HEK293 (cell line): ENCODE measurements at regions not wholly inside any gene's neighbourhood (a gene's known extent, or its start where the extent isn't known, plus 50 kb on each side); places are given as distances from the start of the nearest gene placed in this dataset.

Source experiments
- CTCF ChIA-PET: fragments of 350-600 bp; formaldehyde crosslinking; extraction: SDS; loops from one replicate; lab custom pipeline; 2021; ENCODE audit warnings: antibody characterized with exemption; lab: Yijun Ruan, JAX
- POLR2A ChIA-PET: fragments of 300-600 bp; formaldehyde crosslinking; extraction: SDS; loops from one replicate; lab custom pipeline; 2020; ENCODE audit warnings: antibody characterized with exemption, inconsistent platforms; lab: Yijun Ruan, JAX
- H3K27ac ChIP-seq: fragments of 200-500 bp; sonication (Bioruptor generic); 2 replicates; pipeline ENCODE4 v1.5.1; 2014; ENCODE audit warnings: low read depth, low read length, control low read depth, inconsistent platforms; ENCODE audit errors: extremely low read depth
- H3K36me3 ChIP-seq, 2 experiments: fragments of 200-500 bp in 1 of 2; sonication (Bioruptor generic) in 1 of 2; 1 replicate in 1 of 2; 2 replicates in 1 of 2; pipeline ENCODE4 v1.5.1; 2014 to 2017; ENCODE audit warnings: inconsistent platforms in 2 of 2, low read length in 2 of 2; ENCODE audit not compliant: control insufficient read depth in 2 of 2, insufficient read depth in 1 of 2
- H3K4me1 ChIP-seq: fragments of 200-500 bp; sonication (Bioruptor generic); 2 replicates; pipeline ENCODE4 v1.5.1; 2014; ENCODE audit warnings: mild to moderate bottlenecking, low read length, inconsistent platforms; ENCODE audit not compliant: control insufficient read depth, insufficient read depth
- H3K4me3 ChIP-seq: 2 replicates; pipeline ENCODE4 v1.5.1; 2011; ENCODE audit warnings: low read depth, mild to moderate bottlenecking, control low read depth, low read length, moderate library complexity
- H3K9me3 ChIP-seq: fragments of 200-500 bp; sonication (Bioruptor generic); 2 replicates; pipeline ENCODE4 v1.5.1; 2014; ENCODE audit warnings: low read depth, low read length, inconsistent platforms; ENCODE audit not compliant: control insufficient read depth, insufficient read depth
- SCRT1 ChIP-seq: fragments of 450-650 bp; formaldehyde crosslinking; IDR thresholded peaks from 2 replicates; pipeline ENCODE4 v1.5.1; 2016; ENCODE audit warnings: missing biosample characterization, missing genetic modification characterization, borderline replicate concordance
- SP3 ChIP-seq: fragments of 450-650 bp; formaldehyde crosslinking; IDR thresholded peaks from 2 replicates; pipeline ENCODE4 v1.5.1; 2016; ENCODE audit warnings: missing biosample characterization, missing genetic modification characterization
- SP7 ChIP-seq: fragments of 450-650 bp; formaldehyde crosslinking; IDR thresholded peaks from 2 replicates; pipeline ENCODE4 v1.5.1; 2016; ENCODE audit warnings: missing biosample characterization, missing genetic modification characterization
- ZBTB20 ChIP-seq: fragments of 450-650 bp; formaldehyde crosslinking; IDR thresholded peaks from 2 replicates; pipeline ENCODE4 v1.5.1; 2016; ENCODE audit warnings: missing biosample characterization, missing genetic modification characterization
- ZBTB44 ChIP-seq: fragments of 450-650 bp; IDR thresholded peaks from 2 replicates; pipeline ENCODE4 v1.5.1; 2018; ENCODE audit warnings: missing biosample characterization, mild to moderate bottlenecking, missing genetic modification characterization
- ZFHX2 ChIP-seq: fragments of 450-650 bp; formaldehyde crosslinking; conservative IDR thresholded peaks from 2 replicates; pipeline ENCODE4 v1.5.1; 2016; ENCODE audit warnings: missing biosample characterization, missing genetic modification characterization
- ZNF148 ChIP-seq: fragments of 450-650 bp; formaldehyde crosslinking; IDR thresholded peaks from 2 replicates; pipeline ENCODE4 v1.5.0; 2017; ENCODE audit warnings: missing biosample characterization, missing genetic modification characterization, borderline replicate concordance
- ZNF174 ChIP-seq: fragments of 450-650 bp; formaldehyde crosslinking; IDR thresholded peaks from 2 replicates; pipeline ENCODE4 v1.5.0; 2017; ENCODE audit warnings: missing biosample characterization, mild to moderate bottlenecking, missing genetic modification characterization
- ZNF184 ChIP-seq: fragments of 450-650 bp; IDR thresholded peaks from 2 replicates; pipeline ENCODE4 v1.5.1; 2018; ENCODE audit warnings: missing biosample characterization, mild to moderate bottlenecking, missing genetic modification characterization
- ZNF362 ChIP-seq: fragments of 450-650 bp; formaldehyde crosslinking; IDR thresholded peaks from 2 replicates; pipeline ENCODE4 v1.5.1; 2016; ENCODE audit warnings: missing biosample characterization, missing genetic modification characterization
- ZNF366 ChIP-seq: fragments of 450-650 bp; formaldehyde crosslinking; conservative IDR thresholded peaks from 2 replicates; pipeline ENCODE4 v1.5.1; 2016; ENCODE audit warnings: missing biosample characterization, missing genetic modification characterization
- ZNF391 ChIP-seq: fragments of 450-650 bp; formaldehyde crosslinking; IDR thresholded peaks from 2 replicates; pipeline ENCODE4 v1.5.1; 2016; ENCODE audit warnings: low read depth, missing biosample characterization, missing genetic modification characterization, borderline replicate concordance
- ZNF416 ChIP-seq: fragments of 450-650 bp; formaldehyde crosslinking; IDR thresholded peaks from 2 replicates; pipeline ENCODE4 v1.5.1; 2016; ENCODE audit warnings: missing biosample characterization, missing genetic modification characterization
- ZNF558 ChIP-seq: fragments of 450-650 bp; formaldehyde crosslinking; IDR thresholded peaks from 2 replicates; pipeline ENCODE4 v1.5.1; 2016; ENCODE audit warnings: missing biosample characterization, missing genetic modification characterization
- ZNF600 ChIP-seq: fragments of 450-650 bp; formaldehyde crosslinking; IDR thresholded peaks from 2 replicates; pipeline ENCODE4 v1.5.1; 2016; ENCODE audit warnings: missing biosample characterization, missing genetic modification characterization
- ZNF621 ChIP-seq: fragments of 450-650 bp; formaldehyde crosslinking; IDR thresholded peaks from 2 replicates; pipeline ENCODE4 v1.5.1; 2017; ENCODE audit warnings: missing biosample characterization, missing genetic modification characterization
- ZNF660 ChIP-seq: fragments of 450-650 bp; IDR thresholded peaks from 2 replicates; pipeline ENCODE4 v1.5.1; 2018; ENCODE audit warnings: missing biosample characterization, mild to moderate bottlenecking, missing genetic modification characterization
- ZNF701 ChIP-seq: fragments of 450-650 bp; formaldehyde crosslinking; IDR thresholded peaks from 2 replicates; pipeline ENCODE4 v1.5.1; 2016; ENCODE audit warnings: missing biosample characterization, missing genetic modification characterization
- ZNF768 ChIP-seq: fragments of 450-650 bp; formaldehyde crosslinking; IDR thresholded peaks from 2 replicates; pipeline ENCODE4 v1.5.1; 2018; ENCODE audit warnings: missing biosample characterization, mild to moderate bottlenecking, missing genetic modification characterization
- ZXDB ChIP-seq: fragments of 450-650 bp; formaldehyde crosslinking; IDR thresholded peaks from 2 replicates; pipeline ENCODE4 v1.5.1; 2016; ENCODE audit warnings: missing biosample characterization, missing genetic modification characterization

- TF ChIP-seq ZNF148 (tag by site-specific recombination) (no peak), ZNF184 (tag by site-specific recombination) (no peak), ZNF362 (tag by site-specific recombination) (no peak), ZXDB (tag by site-specific recombination) (no peak)
Measured at GRCh38 chr1:221437926-221438325, 304.0 kb downstream of the DUSP10 start (continued).

DNA sequence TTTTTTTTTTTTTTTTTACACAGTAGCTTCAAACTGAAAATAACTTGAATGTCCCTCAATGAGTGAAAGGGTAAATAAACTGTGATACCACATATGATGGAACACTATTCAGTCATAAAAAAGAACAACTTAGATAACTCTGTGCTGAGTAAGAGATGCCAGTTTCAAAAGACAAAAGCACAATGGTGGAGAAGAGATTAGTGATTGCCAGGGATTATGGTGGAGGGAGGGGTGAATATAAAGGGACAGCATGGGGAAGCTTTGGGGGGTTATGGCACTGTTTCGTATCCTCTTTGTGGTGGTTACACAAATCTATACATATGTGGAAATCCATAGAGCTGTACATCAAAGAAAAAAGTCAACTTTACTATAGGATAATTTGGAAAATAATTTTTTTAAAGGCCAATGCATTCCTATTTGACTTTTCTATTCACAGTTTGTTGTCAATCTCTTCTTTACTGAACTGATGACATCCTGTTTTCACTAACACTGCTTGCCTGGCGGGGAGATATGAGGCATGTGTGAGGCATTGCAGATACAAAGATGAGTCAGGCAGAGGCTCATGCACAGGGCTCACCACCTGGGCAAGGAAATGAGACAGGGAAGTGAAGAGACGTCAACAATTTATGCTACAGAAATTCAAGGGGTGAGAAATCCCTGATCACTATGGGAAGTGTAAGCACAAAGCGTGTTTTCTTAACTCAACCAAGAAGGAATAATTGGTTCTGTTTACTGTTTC lies 302.7 kb downstream of the DUSP10 start:
- Histone ChIP-seq H3K9me3 (no peaks in the 10 kb centered on the region), H3K4me1 (no peaks in the 10 kb centered on the region), H3K36me3 (no peaks in the 10 kb centered on the region), H3K4me3 (no peak overlapping the region), H3K27ac (no peak overlapping the region)
- ChIA-PET POLR2A (no interaction called here), CTCF (interaction anchor here (0.5 to 2.1 kb wide), 5 partner anchors 11 to 1016 kb away, joined by 3 to 14 read pairs (median 4); no protein-coding TSS in a partner anchor)
- no peak for TF ChIP-seq ZNF768 (tag by site-specific recombination)
- no peak for TF ChIP-seq ZNF416 (tag by site-specific recombination)
- TF ChIP-seq SCRT1, result no peak
- no peak for TF ChIP-seq ZNF174
- TF ChIP-seq ZFHX2 (tag by site-specific recombination), result no peak
- no peak for TF ChIP-seq ZNF366 (tag by site-specific recombination)
- TF ChIP-seq ZNF701 (tag by site-specific recombination), result no peak
- TF ChIP-seq ZBTB44 (tag by site-specific recombination), result no peak
- TF ChIP-seq ZNF558, result no peak
- TF ChIP-seq ZNF660 (tag by site-specific recombination), result no peak
- no peak for TF ChIP-seq ZNF600 (tag by site-specific recombination)
- TF ChIP-seq ZNF391 (tag by site-specific recombination), result no peak

DNA sequence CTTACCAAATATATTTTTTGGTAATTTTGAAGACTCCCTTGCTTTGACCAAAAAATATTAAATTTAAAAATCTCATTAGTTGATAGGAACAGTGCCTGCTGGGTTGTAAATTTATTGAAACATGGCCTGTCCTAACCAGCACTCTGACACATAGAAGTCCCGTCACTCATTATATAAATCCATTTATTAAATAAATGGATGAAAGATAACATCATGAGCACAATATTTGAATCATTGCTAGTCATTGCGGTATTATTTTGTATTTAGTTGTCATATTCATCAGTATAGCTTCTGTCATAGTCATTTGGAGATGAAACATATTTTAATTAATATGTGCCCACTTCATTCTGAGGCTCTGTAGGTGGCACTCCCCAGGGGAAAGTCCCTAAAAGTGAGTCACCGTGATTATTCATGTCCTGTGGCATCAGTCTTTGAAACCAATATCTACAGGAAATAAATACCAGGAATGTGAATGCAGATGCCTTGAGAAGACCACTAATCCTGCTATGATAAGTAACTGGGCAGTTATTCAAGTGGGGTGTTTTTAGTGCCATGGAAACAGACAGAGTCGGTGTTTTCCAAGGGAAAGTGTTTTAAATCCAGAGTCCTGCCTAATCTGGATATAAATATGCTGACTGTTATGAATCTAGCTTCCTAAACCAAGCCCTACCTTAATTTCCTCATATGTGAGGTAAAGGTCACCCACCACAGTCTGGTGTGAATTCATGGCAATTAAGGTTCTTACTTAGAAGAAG lies 302.0 kb downstream of the DUSP10 start:
- POLR2A ChIA-PET, result no interaction called here

More for the DNA sequence above, 302.0 kb downstream of the DUSP10 start:
- Histone ChIP-seq H3K36me3 (no peaks in the 10 kb centered on the region), H3K4me3 (no peak overlapping the region), H3K9me3 (no peaks in the 10 kb centered on the region), H3K4me1 (no peaks in the 10 kb centered on the region), H3K27ac (no peak overlapping the region)
- TF ChIP-seq ZNF621 (no peak), SP3 (tag by site-specific recombination) (no peak), ZBTB20 (tag by site-specific recombination) (peak; percentile 47; the same call in 1 of the 2 replicates), SP7 (tag by site-specific recombination) (0 out of 2 replicates have a peak, but pooled peaks have one; percentile 35)
- CTCF ChIA-PET, result interaction anchor here (0.8 to 2.5 kb wide), 6 partner anchors 10 to 1015 kb away, joined by 3 to 14 read pairs (median 4); no protein-coding TSS in a partner anchor
